B cell (primary cell): ENCODE measurements at regions not wholly inside any gene's neighbourhood (a gene's known extent, or its start where the extent isn't known, plus 50 kb on each side); places are given as distances from the start of the nearest gene placed in this dataset.

ENCODE experiments used
- ATAC-seq: fragments of 200-7000 bp; cut with Tn5 transposase; one replicate; pipeline ENCODE4 v1.10.0; 2021; ENCODE audit warnings: low read depth, mild to moderate bottlenecking, moderate number of reproducible peaks, moderate library complexity
- CTCF ChIA-PET: fragments of 350-600 bp; sonication (Branson Sonifier 250); formaldehyde crosslinking; loops from one replicate; lab custom pipeline; 2021; ENCODE audit warnings: antibody characterized with exemption, inconsistent platforms; lab: Charles Lee
- POLR2A ChIA-PET: fragments of 350-600 bp; sonication (Branson Sonifier 250); formaldehyde crosslinking; loops from one replicate; lab custom pipeline; 2021; ENCODE audit warnings: antibody characterized with exemption; lab: Charles Lee
- DNase-seq: peaks from one replicate; pipeline ENCODE4 v3.0.0; 2013
- H2AFZ ChIP-seq: 2 replicates; pipeline ENCODE4 v1.6.1; 2012; ENCODE audit warnings: mild to moderate bottlenecking, low read depth, low read length; ENCODE audit not compliant: insufficient read depth, poor library complexity, severe bottlenecking
- H3K27ac ChIP-seq, 2 donors: 1 replicate in 1 of 2; 2 replicates in 1 of 2; pipeline ENCODE4 v1.5.1; 2012 to 2013; ENCODE audit warnings: low read length in 2 of 2, mild to moderate bottlenecking in 2 of 2, moderate library complexity in 1 of 2
- H3K27me3 ChIP-seq, 4 experiments: fragments of 200-600 bp in 1 of 4; sonication (generic) in 1 of 4; replicated peaks in 1 of 4; 1 replicate in 2 of 4; 2 replicates in 2 of 4; pipeline versions ENCODE4 v1.6.1 to v1.7.0; 2013 to 2016; ENCODE audit warnings: low read length in 3 of 4, mild to moderate bottlenecking in 2 of 4, mixed read lengths in 1 of 4, moderate library complexity in 1 of 4; ENCODE audit not compliant: insufficient read depth in 4 of 4, control insufficient read depth in 3 of 4; ENCODE audit errors: control extremely low read depth in 1 of 4
- H3K36me3 ChIP-seq, 2 experiments: replicated peaks in 1 of 2; 1 replicate in 1 of 2; 2 replicates in 1 of 2; pipeline versions ENCODE4 v1.6.1 to v1.7.1; 2013; ENCODE audit warnings: low read length in 1 of 2; ENCODE audit not compliant: insufficient read depth in 2 of 2, control insufficient read depth in 1 of 2; ENCODE audit errors: control extremely low read depth in 1 of 2, extremely low read depth in 1 of 2
- H3K4me1 ChIP-seq, 2 donors: fragments of 200-600 bp in 1 of 2; sonication (generic) in 1 of 2; 1 replicate in 1 of 2; 2 replicates in 1 of 2; pipeline versions ENCODE4 v1.5.1 to v1.6.1; 2013 to 2017; ENCODE audit warnings: low read length in 2 of 2; ENCODE audit not compliant: control insufficient read depth in 2 of 2, insufficient read depth in 2 of 2
- H3K4me2 ChIP-seq: replicated peaks from 2 replicates; pipeline ENCODE3; 2012; ENCODE audit warnings: mild to moderate bottlenecking, low read depth, low read length; ENCODE audit not compliant: poor library complexity, severe bottlenecking
- H3K4me3 ChIP-seq, 5 experiments: fragments of 200-600 bp in 1 of 5; sonication (generic) in 1 of 5; 1 replicate in 3 of 5; 2 replicates in 2 of 5; pipeline versions ENCODE4 v1.5.1 to v1.7.0; 2011 to 2016; ENCODE audit warnings: low read length in 4 of 5, mild to moderate bottlenecking in 4 of 5, low read depth in 2 of 5, control low read depth in 1 of 5, moderate library complexity in 1 of 5; ENCODE audit not compliant: insufficient read depth in 1 of 5; ENCODE audit errors: control extremely low read depth in 1 of 5, extremely low read depth in 1 of 5
- H3K79me2 ChIP-seq: fragments of 200-600 bp; sonication (generic); one replicate; pipeline ENCODE4 v1.6.0; 2016; ENCODE audit warnings: low read length; ENCODE audit not compliant: control insufficient read depth, insufficient read depth
- H3K9ac ChIP-seq: fragments of 200-600 bp; sonication (generic); 2 replicates; pipeline ENCODE4 v1.6.1; 2017; ENCODE audit warnings: mild to moderate bottlenecking, low read length, moderate library complexity
- H3K9me3 ChIP-seq, 3 donors: one replicate each; pipeline versions ENCODE4 v1.6.1 to v1.7.1; 2013; ENCODE audit warnings: low read length in 2 of 3; ENCODE audit not compliant: control insufficient read depth in 2 of 3, insufficient read depth in 1 of 3; ENCODE audit errors: control extremely low read depth in 1 of 3
- H4K20me1 ChIP-seq: 2 replicates; pipeline ENCODE4 v1.6.0; 2012; ENCODE audit warnings: mild to moderate bottlenecking, low read length; ENCODE audit not compliant: insufficient read depth, control insufficient read depth, poor library complexity, severe bottlenecking
- H3K27ac Mint-ChIP-seq: one replicate; pipeline ENCODE4 v1.8.0; 2021; ENCODE audit warnings: mixed read lengths
- H3K27me3 Mint-ChIP-seq: one replicate; pipeline ENCODE4 v1.8.0; 2021; ENCODE audit warnings: mixed read lengths
- H3K4me1 Mint-ChIP-seq: one replicate; pipeline ENCODE4 v1.8.0; 2021; ENCODE audit warnings: mixed read lengths
- H3K4me3 Mint-ChIP-seq: one replicate; pipeline ENCODE4 v1.8.0; 2021; ENCODE audit warnings: mixed read lengths
- H3K9me3 Mint-ChIP-seq: one replicate; pipeline ENCODE4 v1.8.0; 2022; ENCODE audit warnings: mixed read lengths; ENCODE audit not compliant: insufficient read depth
- EZH2 ChIP-seq: IDR thresholded peaks from 2 replicates; pipeline ENCODE4 v1.6.1; 2012; ENCODE audit warnings: borderline replicate concordance, low read depth, mild to moderate bottlenecking, moderate library complexity, low read length; ENCODE audit not compliant: insufficient read depth, poor library complexity, severe bottlenecking
- WGBS: methylation state at CpG from one replicate; pipeline ENCODE4 v1.1.5; 2013; ENCODE audit warnings: missing lambda C conversion rate; ENCODE audit not compliant: insufficient coverage; 5-methylcytosine and 5-hydroxymethylcytosine counted together
- intact Hi-C: fragments of 100-400 bp; cut with micrococcal nuclease; formaldehyde crosslinking; loops from one replicate; pipeline ENCODE4 v1.10.0; 2022
- TF ChIP-seq, protein P1 (sequence below): fragments of 200-600 bp; IDR thresholded peaks from one replicate; pipeline ENCODE4 v1.8.0; 2022; ENCODE audit warnings: antibody characterized with exemption, mild to moderate bottlenecking

- Histone ChIP-seq H3K9ac (no peak overlapping the region), H3K4me1 (no peaks in the 10 kb centered on the region), H3K4me2 (no peak overlapping the region), H2AFZ (no peak overlapping the region), H4K20me1 (no peaks in the 10 kb centered on the region), H3K9me3 (peaks cover 0 to 3% (median 0%) of the 10 kb centered on the region in 3 donors), H3K36me3 (no peaks in the 10 kb centered on the region), H3K27me3 (no peaks in the 10 kb centered on the region), H3K4me3 (no peak overlapping the region), H3K79me2 (no peaks in the 10 kb centered on the region), H3K27ac (no peak overlapping the region)
- H3K9me3 Mint-ChIP-seq = no peaks in the 10 kb centered on the region
- H3K4me1 Mint-ChIP-seq = no peaks in the 10 kb centered on the region
- 13% methylated on average over 9 of the region's 9 CpGs for WGBS
- DNase-seq (no peak), ATAC-seq (no peak)
- CTCF ChIA-PET = no interaction called here
- POLR2A ChIA-PET = no interaction called here
- H3K27me3 Mint-ChIP-seq = peaks cover 19% of the 10 kb centered on the region
- no peak for TF ChIP-seq EZH2
- TF ChIP-seq, protein P1, sequence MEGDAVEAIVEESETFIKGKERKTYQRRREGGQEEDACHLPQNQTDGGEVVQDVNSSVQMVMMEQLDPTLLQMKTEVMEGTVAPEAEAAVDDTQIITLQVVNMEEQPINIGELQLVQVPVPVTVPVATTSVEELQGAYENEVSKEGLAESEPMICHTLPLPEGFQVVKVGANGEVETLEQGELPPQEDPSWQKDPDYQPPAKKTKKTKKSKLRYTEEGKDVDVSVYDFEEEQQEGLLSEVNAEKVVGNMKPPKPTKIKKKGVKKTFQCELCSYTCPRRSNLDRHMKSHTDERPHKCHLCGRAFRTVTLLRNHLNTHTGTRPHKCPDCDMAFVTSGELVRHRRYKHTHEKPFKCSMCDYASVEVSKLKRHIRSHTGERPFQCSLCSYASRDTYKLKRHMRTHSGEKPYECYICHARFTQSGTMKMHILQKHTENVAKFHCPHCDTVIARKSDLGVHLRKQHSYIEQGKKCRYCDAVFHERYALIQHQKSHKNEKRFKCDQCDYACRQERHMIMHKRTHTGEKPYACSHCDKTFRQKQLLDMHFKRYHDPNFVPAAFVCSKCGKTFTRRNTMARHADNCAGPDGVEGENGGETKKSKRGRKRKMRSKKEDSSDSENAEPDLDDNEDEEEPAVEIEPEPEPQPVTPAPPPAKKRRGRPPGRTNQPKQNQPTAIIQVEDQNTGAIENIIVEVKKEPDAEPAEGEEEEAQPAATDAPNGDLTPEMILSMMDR = no peak
- intact Hi-C loops = no loop called here
- H3K4me3 Mint-ChIP-seq = no peak overlapping the region
- no peak overlapping the region for H3K27ac Mint-ChIP-seq
These were observed 138.2 kb downstream of the C16orf95 start for GRCh38 chr16:87178977-87179376.

GRCh38 chr16:87180069-87180468 lies 137.1 kb downstream of the C16orf95 start:
- H3K9me3 Mint-ChIP-seq = no peaks in the 10 kb centered on the region
- no peak for TF ChIP-seq EZH2
- TF ChIP-seq, protein P1 = no peak

More at GRCh38 chr16:87180069-87180468, 137.1 kb downstream of the C16orf95 start:
- no peaks in the 10 kb centered on the region for H3K4me1 Mint-ChIP-seq
- CTCF ChIA-PET = no interaction called here
- ATAC-seq = no peak
- Histone ChIP-seq H3K79me2 (no peaks in the 10 kb centered on the region), H2AFZ (no peak overlapping the region), H3K4me2 (no peak overlapping the region), H3K27ac (no peak overlapping the region), H3K9me3 (peaks cover 0 to 3% (median 0%) of the 10 kb centered on the region in 3 donors), H3K4me1 (no peaks in the 10 kb centered on the region), H3K9ac (no peak overlapping the region), H4K20me1 (no peaks in the 10 kb centered on the region), H3K27me3 (no peaks in the 10 kb centered on the region), H3K4me3 (no peak overlapping the region), H3K36me3 (no peaks in the 10 kb centered on the region)
- peaks cover 19% of the 10 kb centered on the region for H3K27me3 Mint-ChIP-seq
- no peak for DNase-seq
- POLR2A ChIA-PET = no interaction called here
- intact Hi-C loops = no loop called here
- H3K4me3 Mint-ChIP-seq = no peak overlapping the region
- H3K27ac Mint-ChIP-seq = no peak overlapping the region
- WGBS = 91% methylated on average over 5 of the region's 6 CpGs
